ENCODE measurements at regions not wholly inside any gene's neighbourhood (a gene's known extent, or its start where the extent isn't known, plus 50 kb on each side); places are given as distances from the start of the nearest gene placed in this dataset.

DNA sequence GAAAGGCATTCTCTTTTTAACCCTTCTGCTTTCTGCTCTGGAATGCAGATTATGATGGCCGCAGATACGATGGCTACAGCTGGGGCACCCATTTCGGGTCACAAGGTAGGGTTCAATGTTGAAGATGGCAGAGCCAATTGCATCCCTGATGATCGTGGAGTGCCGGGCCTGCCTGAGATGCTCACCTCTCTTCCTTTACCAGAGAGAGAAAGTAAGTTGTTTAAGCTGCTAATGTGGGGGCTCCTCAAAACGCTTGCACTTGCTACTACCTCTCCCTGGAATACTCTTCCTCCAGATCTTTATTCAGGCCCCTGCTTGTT lies 50.8 kb upstream of the PRDM11 start:
- no peak overlapping the region for H3K4me2 ChIP-seq
- no peak for TF ChIP-seq CHD2 (IDR thresholded peaks at IDR 0.05; ENCODE audit: low read length, partially characterized antibody)
- TF ChIP-seq CBX8 (IDR thresholded peaks at IDR 0.05): no peak
- no peak for TF ChIP-seq ZC3H11A (IDR thresholded peaks at IDR 0.05)
- TF ChIP-seq NR3C1 (IDR thresholded peaks at IDR 0.05): no peak
- TF ChIP-seq, protein P1, sequence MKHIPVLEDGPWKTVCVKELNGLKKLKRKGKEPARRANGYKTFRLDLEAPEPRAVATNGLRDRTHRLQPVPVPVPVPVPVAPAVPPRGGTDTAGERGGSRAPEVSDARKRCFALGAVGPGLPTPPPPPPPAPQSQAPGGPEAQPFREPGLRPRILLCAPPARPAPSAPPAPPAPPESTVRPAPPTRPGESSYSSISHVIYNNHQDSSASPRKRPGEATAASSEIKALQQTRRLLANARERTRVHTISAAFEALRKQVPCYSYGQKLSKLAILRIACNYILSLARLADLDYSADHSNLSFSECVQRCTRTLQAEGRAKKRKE (CRISPR knock-in tag; IDR thresholded peaks at IDR 0.05; ENCODE audit: low read depth): no peak
- no peak for TF ChIP-seq ZSCAN20 (CRISPR knock-in tag; IDR thresholded peaks at IDR 0.05)
- TF ChIP-seq FOSB (CRISPR knock-in tag; IDR thresholded peaks at IDR 0.05): no peak
- no peak for TF ChIP-seq HOXB13 (CRISPR knock-in tag; IDR thresholded peaks at IDR 0.05; ENCODE audit: low read depth)
- FAIRE-seq (no peak), DNase-seq (ENCODE audit: low read depth in 1 of 2, low spot score in 1 of 2) (no peak), ATAC-seq (no peak)
- no peaks in the 10 kb centered on the region for H3K9me3 ChIP-seq
- H3K4me3 ChIP-seq: no peak overlapping the region
- ChIA-PET POLR2A (no interaction called here), CTCF (interaction anchor here (0.8 to 41.5 kb wide), 6 partner anchors 11 to 159 kb away, joined by 3 to 1740 read pairs (median 3); no protein-coding TSS in a partner anchor)
- H3K4me1 ChIP-seq: peaks cover 26% of the 10 kb centered on the region
- 73% methylated on average over 6 of the region's 6 CpGs for WGBS (ENCODE audit: missing lambda C conversion rate)
- no peak overlapping the region for H3K27ac ChIP-seq

DNA sequence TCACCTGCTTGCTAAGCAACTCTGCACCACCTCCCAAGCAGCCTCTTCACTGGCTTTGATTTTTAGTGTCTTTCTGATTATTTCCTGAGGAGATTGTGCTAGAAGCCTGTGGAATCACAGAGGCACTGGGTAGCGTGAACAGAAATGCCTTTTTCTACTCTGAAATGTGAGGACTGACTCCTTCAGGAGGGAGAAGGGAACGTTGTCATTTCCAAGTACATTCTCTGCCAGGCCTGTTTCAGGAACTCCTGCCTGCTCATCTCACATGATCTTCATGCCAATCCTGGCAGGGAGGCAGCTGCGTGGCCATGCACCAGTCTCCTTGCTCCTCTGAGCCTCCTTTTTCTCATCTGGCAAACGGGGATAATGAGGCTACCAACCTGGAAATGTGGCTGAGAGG lies 49.8 kb upstream of the PRDM11 start:
- H3K4me1 ChIP-seq: peaks cover 17% of the 10 kb centered on the region
- TF ChIP-seq RFX5 (IDR thresholded peaks at IDR 0.05): no peak
- TF ChIP-seq SREBF2 (IDR thresholded peaks at IDR 0.05): no peak
- no peak for TF ChIP-seq NPAS2 (CRISPR knock-in tag; IDR thresholded peaks at IDR 0.05; ENCODE audit: borderline replicate concordance)
- TF ChIP-seq RARB (CRISPR knock-in tag; IDR thresholded peaks at IDR 0.05): no peak
- TF ChIP-seq EHF (CRISPR knock-in tag; IDR thresholded peaks at IDR 0.05): no peak
- TF ChIP-seq, protein P2, sequence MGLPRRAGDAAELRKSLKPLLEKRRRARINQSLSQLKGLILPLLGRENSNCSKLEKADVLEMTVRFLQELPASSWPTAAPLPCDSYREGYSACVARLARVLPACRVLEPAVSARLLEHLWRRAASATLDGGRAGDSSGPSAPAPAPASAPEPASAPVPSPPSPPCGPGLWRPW (IDR thresholded peaks at IDR 0.05): no peak
- no peak for TF ChIP-seq EP300 (IDR thresholded peaks at IDR 0.05)
- no peak overlapping the region for H3K27ac ChIP-seq
- POLR2A ChIA-PET: no interaction called here
- CTCF ChIA-PET: interaction anchor here (1.0 to 41.5 kb wide), 5 partner anchors 10 to 160 kb away, joined by 3 to 1740 read pairs (median 4); no protein-coding TSS in a partner anchor
- DNase-seq (ENCODE audit: low read depth in 1 of 2, low spot score in 1 of 2): no peak
- H3K4me3 ChIP-seq: no peak overlapping the region
- FAIRE-seq: no peak
- no peak overlapping the region for H3K4me2 ChIP-seq
- H3K9me3 ChIP-seq: no peaks in the 10 kb centered on the region
- 36% methylated on average over 4 of the region's 4 CpGs for WGBS (ENCODE audit: missing lambda C conversion rate)
- no peak for ATAC-seq

Measured in A549 (cell line).